ENCODE measurements at regions not wholly inside any gene's neighbourhood (a gene's known extent, or its start where the extent isn't known, plus 50 kb on each side); places are given as distances from the start of the nearest gene placed in this dataset.

GRCh38 chr3:66673293-66673692 lies 172.5 kb upstream of the LRIG1 start:
- TF ChIP-seq CTCF (IDR thresholded peaks at IDR 0.05) (no peak), POLR2A (IDR thresholded peaks at IDR 0.05) (no peak)
